ENCODE measurements at regions not wholly inside any gene's neighbourhood (a gene's known extent, or its start where the extent isn't known, plus 50 kb on each side); places are given as distances from the start of the nearest gene placed in this dataset.

GRCh38 chr11:110031171-110031570 lies 62.0 kb upstream of the ZC3H12C start:
- no peak overlapping the region for H3K4me3 ChIP-seq (ENCODE audit: low read depth, low read length)
- no peak for TF ChIP-seq CTCF (IDR thresholded peaks at IDR 0.05; ENCODE audit: low read depth, low read length, missing control alignments)
- DNase-seq (ENCODE audit: low read depth) = no peak

GRCh38 chr11:110032259-110032658 lies 60.9 kb upstream of the ZC3H12C start:
- no peak for DNase-seq (ENCODE audit: low read depth)
- TF ChIP-seq CTCF (IDR thresholded peaks at IDR 0.05; ENCODE audit: low read depth, low read length, missing control alignments) = no peak
- H3K4me3 ChIP-seq (ENCODE audit: low read depth, low read length) = no peak overlapping the region

- DNase-seq (ENCODE audit: low read depth) = no peak
- no peak overlapping the region for H3K4me3 ChIP-seq (ENCODE audit: low read depth, low read length)
- TF ChIP-seq CTCF (IDR thresholded peaks at IDR 0.05; ENCODE audit: low read depth, low read length, missing control alignments) = no peak
Observed at GRCh38 chr11:110032957-110033570, 60.1 kb upstream of the ZC3H12C start.

- no peak for TF ChIP-seq CTCF (IDR thresholded peaks at IDR 0.05; ENCODE audit: low read depth, low read length, missing control alignments)
- DNase-seq (ENCODE audit: low read depth) = no peak
- no peak overlapping the region for H3K4me3 ChIP-seq (ENCODE audit: low read depth, low read length)
Observed at GRCh38 chr11:110034806-110035205, 58.4 kb upstream of the ZC3H12C start.

- H3K4me3 ChIP-seq (ENCODE audit: low read depth, low read length) = no peak overlapping the region
- no peak for DNase-seq (ENCODE audit: low read depth)
- TF ChIP-seq CTCF (IDR thresholded peaks at IDR 0.05; ENCODE audit: low read depth, low read length, missing control alignments) = no peak
Observed at GRCh38 chr11:110035357-110035756, 57.8 kb upstream of the ZC3H12C start.

- no peak overlapping the region for H3K4me3 ChIP-seq (ENCODE audit: low read depth, low read length)
- no peak for TF ChIP-seq CTCF (IDR thresholded peaks at IDR 0.05; ENCODE audit: low read depth, low read length, missing control alignments)
- DNase-seq (ENCODE audit: low read depth) = no peak
Observed at GRCh38 chr11:110038201-110038600, 55.0 kb upstream of the ZC3H12C start.

All from GM12864 (cell line).